ENCODE measurements at regions not wholly inside any gene's neighbourhood (a gene's known extent, or its start where the extent isn't known, plus 50 kb on each side); places are given as distances from the start of the nearest gene placed in this dataset.

GRCh38 chr10:44035474-44036197 is 349.3 kb downstream of the CXCL12 start:
- TF ChIP-seq POLR2A (IDR thresholded peaks at IDR 0.05) (no peak), CTCF (IDR thresholded peaks at IDR 0.05) (no peak)
